ENCODE measurements at regions not wholly inside any gene's neighbourhood (a gene's known extent, or its start where the extent isn't known, plus 50 kb on each side); places are given as distances from the start of the nearest gene placed in this dataset.

DNA sequence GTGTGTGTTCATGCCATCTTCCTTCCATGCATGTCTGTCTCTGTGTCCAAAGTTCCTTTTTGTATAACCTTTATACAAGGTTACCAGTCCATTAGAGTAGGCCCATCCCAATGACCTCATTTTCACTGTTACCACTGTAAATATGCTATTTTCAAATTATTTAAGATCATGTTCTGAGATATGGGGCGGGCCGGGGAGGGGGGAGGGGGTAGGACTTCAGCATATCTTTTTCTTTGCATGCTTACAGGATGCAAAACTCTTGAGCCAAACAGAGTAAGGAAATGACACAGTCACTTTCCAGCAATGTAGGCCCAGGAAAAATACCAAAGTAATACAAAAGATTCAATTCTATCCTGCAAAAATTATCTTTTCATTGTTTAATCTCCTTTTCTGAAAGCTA lies 124.1 kb upstream of the HNRNPA3 start:
- no peaks in the 10 kb centered on the region for H3K36me3 ChIP-seq (ENCODE audit: insufficient read depth)
- H3K27ac ChIP-seq (ENCODE audit: low read depth): no peak overlapping the region
- H3K4me3 ChIP-seq (ENCODE audit: low read depth, low read length): no peak overlapping the region
- no peak for DNase-seq (ENCODE audit: extremely low spot score)
- no peaks in the 10 kb centered on the region for H3K4me1 ChIP-seq (ENCODE audit: insufficient read depth)
- 56% methylated on average over 2 of the region's 2 CpGs for WGBS

DNA sequence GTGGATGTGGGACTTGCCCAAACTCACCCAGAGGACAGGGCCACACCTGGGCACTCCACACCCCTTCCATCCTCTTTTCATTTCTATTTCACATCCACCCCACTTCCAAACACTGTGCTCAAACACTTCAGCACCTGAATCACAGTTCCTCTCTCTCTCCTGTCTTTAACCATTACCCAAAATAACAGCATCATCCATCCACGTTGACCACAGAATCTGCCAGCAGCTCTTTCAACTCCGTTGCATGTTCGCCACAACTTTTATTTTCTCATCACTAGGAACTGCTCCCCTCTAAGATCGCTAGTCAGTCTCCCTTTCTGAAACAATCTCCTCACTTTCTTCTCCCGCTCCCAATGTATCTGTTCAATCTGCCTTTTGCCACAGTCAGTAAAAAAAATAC lies 121.6 kb upstream of the HNRNPA3 start:
- H3K4me1 ChIP-seq (ENCODE audit: insufficient read depth): no peaks in the 10 kb centered on the region
- no peak for DNase-seq (ENCODE audit: extremely low spot score)
- WGBS: 88% methylated on average over 5 of the region's 5 CpGs
- H3K27ac ChIP-seq (ENCODE audit: low read depth): no peak overlapping the region
- H3K4me3 ChIP-seq (ENCODE audit: low read depth, low read length): no peak overlapping the region
- H3K36me3 ChIP-seq (ENCODE audit: insufficient read depth): no peaks in the 10 kb centered on the region

DNA sequence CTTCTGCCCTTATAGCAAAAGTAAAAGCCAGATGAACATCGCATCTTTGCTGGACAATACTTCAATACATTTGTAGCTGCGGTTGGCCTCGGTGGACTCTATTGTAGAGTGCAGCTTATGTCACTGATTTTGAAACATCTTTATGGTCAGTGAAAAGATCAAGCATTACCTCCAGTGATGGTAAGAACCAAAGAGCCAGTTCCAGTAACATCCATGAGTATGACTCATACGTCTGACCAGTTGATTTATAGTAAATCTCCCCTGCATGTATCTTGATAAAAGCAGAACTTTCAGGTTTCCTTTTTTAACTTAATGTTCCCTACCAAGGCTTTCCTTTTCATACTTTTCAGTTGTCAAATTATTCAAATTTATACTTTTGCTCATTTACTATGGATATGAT lies 119.2 kb upstream of the HNRNPA3 start:
- DNase-seq (ENCODE audit: extremely low spot score): no peak
- H3K4me3 ChIP-seq (ENCODE audit: low read depth, low read length): no peak overlapping the region
- no peak overlapping the region for H3K27ac ChIP-seq (ENCODE audit: low read depth)
- 86% methylated on average over 4 of the region's 4 CpGs for WGBS
- H3K4me1 ChIP-seq (ENCODE audit: insufficient read depth): no peaks in the 10 kb centered on the region
- H3K36me3 ChIP-seq (ENCODE audit: insufficient read depth): no peaks in the 10 kb centered on the region

DNA sequence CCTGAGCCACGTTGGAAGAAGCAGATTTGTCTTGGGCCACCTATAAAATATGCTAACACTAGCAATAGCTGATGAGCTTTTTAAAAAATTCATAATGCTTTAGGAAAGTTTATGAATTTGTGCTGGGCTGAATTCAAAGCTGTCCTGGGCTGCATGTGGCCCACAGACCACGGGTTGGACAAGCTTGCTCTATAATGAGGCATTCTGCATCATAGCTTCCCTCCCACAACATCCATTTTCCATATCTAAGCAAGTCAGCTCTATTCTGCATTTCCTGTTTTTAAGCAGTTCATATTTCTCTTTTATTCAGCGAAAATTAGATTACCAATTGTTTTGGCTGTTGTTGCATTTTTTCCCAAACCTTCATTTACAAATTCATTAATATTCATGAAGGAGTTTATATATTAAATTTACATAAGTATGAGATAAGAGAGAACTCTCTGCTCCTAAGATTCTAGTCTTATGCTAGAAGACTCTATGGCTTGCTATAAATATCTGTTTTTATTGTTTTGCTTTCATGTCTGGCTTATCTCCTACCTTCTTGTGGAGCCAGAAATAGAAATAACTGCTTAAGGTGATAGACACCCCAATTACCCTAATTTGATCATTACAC lies 114.5 kb upstream of the HNRNPA3 start:
- no peak overlapping the region for H3K27ac ChIP-seq (ENCODE audit: low read depth)
- H3K4me1 ChIP-seq (ENCODE audit: insufficient read depth): no peaks in the 10 kb centered on the region
- no peak overlapping the region for H3K4me3 ChIP-seq (ENCODE audit: low read depth, low read length)
- H3K36me3 ChIP-seq (ENCODE audit: insufficient read depth): no peaks in the 10 kb centered on the region
- no peak for DNase-seq (ENCODE audit: extremely low spot score)
- 64% methylated on average over 3 of the region's 3 CpGs for WGBS

DNA sequence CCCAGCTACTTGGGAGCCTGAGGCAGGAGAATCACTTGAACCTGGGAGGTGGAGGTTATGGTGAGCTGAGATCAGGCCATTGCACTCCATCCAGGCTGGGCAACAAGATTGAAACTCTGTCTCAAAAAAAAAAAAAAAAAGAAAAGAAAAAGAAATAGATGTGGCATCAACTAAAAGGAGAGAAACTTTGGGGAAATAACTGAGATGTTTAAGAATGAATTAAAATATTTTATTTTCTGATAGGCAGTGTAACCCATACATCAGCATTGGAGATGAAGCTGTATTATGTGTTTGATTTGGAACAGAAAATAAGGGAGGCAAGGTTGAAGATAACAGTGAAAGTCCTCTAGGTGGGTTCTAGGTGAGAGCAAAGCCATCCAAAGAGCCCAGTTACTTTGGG lies 110.7 kb upstream of the HNRNPA3 start:
- DNase-seq (ENCODE audit: extremely low spot score): no peak
- no peaks in the 10 kb centered on the region for H3K4me1 ChIP-seq (ENCODE audit: insufficient read depth)

DNA sequence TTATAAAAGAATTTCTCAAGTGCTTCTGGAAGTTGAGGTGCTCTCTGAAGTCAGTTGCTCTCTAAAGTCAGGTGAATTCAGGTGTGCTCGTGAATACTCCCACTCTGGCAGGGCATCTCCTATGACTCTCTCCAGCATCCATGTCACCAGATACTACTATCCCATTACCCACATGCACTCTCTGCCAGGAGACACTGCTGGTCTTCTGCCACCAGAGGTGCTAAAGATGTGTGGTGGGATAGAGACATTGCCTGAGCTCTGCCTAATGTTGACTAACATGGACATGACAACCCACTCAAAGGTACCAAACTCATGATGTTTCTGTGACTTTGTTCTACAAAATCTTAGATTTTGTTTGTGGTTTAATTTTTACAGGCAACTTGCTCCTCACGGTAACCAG lies 106.4 kb upstream of the HNRNPA3 start:
- no peaks in the 10 kb centered on the region for H3K36me3 ChIP-seq (ENCODE audit: insufficient read depth)
- no peak for DNase-seq (ENCODE audit: extremely low spot score)
- no peaks in the 10 kb centered on the region for H3K4me1 ChIP-seq (ENCODE audit: insufficient read depth)
- 86% methylated on average over 2 of the region's 2 CpGs for WGBS
- H3K4me3 ChIP-seq (ENCODE audit: low read depth, low read length): no peak overlapping the region
- no peak overlapping the region for H3K27ac ChIP-seq (ENCODE audit: low read depth)

More for the DNA sequence above, 110.7 kb upstream of the HNRNPA3 start:
- H3K4me3 ChIP-seq (ENCODE audit: low read depth, low read length): no peak overlapping the region
- no peak overlapping the region for H3K27ac ChIP-seq (ENCODE audit: low read depth)
- H3K36me3 ChIP-seq (ENCODE audit: insufficient read depth): no peaks in the 10 kb centered on the region

DNA sequence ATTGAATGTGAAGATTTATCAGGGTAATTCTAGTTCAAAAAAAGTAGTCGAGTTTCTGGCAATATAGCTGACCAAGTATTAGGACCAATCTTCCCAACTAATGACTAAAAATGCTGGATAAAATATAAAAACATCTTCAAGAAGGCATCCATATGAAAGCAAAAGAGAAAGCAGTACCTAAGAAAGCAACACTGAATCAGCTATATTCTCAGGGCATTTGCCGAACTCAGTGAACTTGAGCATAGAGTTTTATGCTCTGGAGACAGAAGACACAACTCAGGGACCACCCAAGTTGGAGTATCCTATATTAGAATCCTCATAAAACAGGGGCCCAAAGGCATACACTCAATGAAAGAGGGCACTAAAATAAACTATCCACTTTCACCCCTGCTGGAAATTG lies 103.7 kb upstream of the HNRNPA3 start:
- no peak for DNase-seq (ENCODE audit: extremely low spot score)
- Histone ChIP-seq H3K27ac (ENCODE audit: low read depth) (no peak overlapping the region), H3K36me3 (ENCODE audit: insufficient read depth) (no peaks in the 10 kb centered on the region), H3K4me3 (ENCODE audit: low read depth, low read length) (no peak overlapping the region), H3K4me1 (ENCODE audit: insufficient read depth) (no peaks in the 10 kb centered on the region)
- WGBS: 53% methylated on average over 2 of the region's 2 CpGs

DNA sequence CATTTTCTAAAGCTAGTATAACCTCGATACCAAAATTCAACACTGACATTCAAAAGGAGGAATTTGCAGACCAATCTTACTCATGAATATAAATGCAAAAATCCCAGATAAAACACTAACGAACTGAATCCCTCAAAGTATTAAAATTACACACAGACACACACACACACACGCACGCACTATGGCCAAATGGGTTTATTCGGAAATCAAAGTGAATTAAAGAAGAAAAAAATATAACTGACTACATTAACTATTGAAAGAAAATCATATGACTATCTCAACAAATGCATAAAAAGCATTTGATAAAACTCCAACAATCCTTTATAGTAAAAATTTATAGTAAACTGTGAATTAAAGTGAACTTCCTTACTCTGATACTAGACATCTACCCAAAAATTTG lies 97.9 kb upstream of the HNRNPA3 start:
- 96% methylated on average over 5 of the region's 5 CpGs for WGBS

DNA sequence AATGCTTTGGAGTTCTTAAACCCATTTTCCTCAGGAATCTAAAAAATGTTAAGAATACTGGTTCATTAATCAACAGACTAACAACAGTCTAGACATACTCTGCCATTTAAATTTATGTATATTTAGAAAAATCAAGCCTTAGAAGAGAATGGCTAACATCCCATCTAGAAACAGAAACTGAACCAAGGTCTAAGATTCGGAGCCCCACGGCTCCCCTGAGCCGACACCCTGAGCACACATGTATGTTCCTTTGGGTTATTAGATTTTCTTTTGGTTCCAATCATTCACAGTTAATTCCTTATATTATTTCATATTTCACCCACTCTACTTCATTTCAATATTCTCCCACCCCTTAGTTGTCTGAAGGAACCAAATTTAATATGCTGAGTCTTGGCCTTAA lies 94.8 kb upstream of the HNRNPA3 start:
- 91% methylated on average over 3 of the region's 3 CpGs for WGBS
- DNase-seq (ENCODE audit: extremely low spot score): no peak
- Histone ChIP-seq H3K36me3 (ENCODE audit: insufficient read depth) (no peaks in the 10 kb centered on the region), H3K4me3 (ENCODE audit: low read depth, low read length) (no peak overlapping the region), H3K4me1 (ENCODE audit: insufficient read depth) (no peaks in the 10 kb centered on the region), H3K27ac (ENCODE audit: low read depth) (no peak overlapping the region)

More for the DNA sequence above, 97.9 kb upstream of the HNRNPA3 start:
- DNase-seq (ENCODE audit: extremely low spot score): no peak
- Histone ChIP-seq H3K36me3 (ENCODE audit: insufficient read depth) (no peaks in the 10 kb centered on the region), H3K4me3 (ENCODE audit: low read depth, low read length) (no peak overlapping the region), H3K4me1 (ENCODE audit: insufficient read depth) (no peaks in the 10 kb centered on the region), H3K27ac (ENCODE audit: low read depth) (no peak overlapping the region)

DNA sequence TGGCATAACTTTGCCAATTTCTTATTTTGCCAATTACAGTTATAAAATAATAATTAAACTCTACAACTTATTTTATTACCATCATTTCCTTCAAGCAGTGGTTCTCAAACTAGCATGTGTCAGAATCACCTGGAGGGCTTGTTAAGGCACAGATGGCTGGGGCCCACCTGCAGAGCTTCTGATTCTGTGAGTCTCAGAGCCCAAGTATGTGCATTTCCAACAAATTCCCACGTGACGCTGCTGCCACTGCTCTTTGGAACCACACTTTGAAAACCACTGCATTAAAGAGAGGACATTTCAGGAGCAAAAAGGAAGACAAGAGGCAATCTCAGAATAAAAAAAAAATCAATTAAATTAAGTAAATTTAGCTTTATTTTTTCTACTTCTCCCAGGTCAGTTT lies 94.0 kb upstream of the HNRNPA3 start:
- Histone ChIP-seq H3K4me1 (ENCODE audit: insufficient read depth) (no peaks in the 10 kb centered on the region), H3K4me3 (ENCODE audit: low read depth, low read length) (no peak overlapping the region), H3K36me3 (ENCODE audit: insufficient read depth) (no peaks in the 10 kb centered on the region), H3K27ac (ENCODE audit: low read depth) (no peak overlapping the region)
- WGBS: 73% methylated on average over 2 of the region's 2 CpGs
- DNase-seq (ENCODE audit: extremely low spot score): no peak

DNA sequence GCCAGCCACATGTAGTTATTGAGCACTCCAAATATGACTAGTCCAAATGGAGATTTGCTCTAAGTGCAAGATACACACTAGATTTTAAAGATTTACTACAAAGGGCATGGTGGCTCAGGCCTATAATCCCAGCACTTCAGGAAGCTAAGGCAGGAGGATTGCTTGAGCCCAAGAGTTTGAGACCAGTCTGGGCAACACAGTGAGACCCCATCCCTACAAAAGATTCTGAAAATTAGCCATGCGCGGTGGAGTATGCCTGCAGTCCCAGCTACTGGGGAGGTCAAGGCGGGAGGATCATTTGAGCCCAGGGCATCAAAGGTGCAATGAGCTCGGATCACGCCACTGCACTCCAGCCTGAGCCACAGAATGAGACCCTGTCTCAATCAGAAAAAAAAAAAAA lies 93.5 kb upstream of the HNRNPA3 start:
- Histone ChIP-seq H3K36me3 (ENCODE audit: insufficient read depth) (no peaks in the 10 kb centered on the region), H3K4me1 (ENCODE audit: insufficient read depth) (no peaks in the 10 kb centered on the region), H3K4me3 (ENCODE audit: low read depth, low read length) (no peak overlapping the region), H3K27ac (ENCODE audit: low read depth) (no peak overlapping the region)
- no peak for DNase-seq (ENCODE audit: extremely low spot score)
- 98% methylated on average over 5 of the region's 5 CpGs for WGBS

DNA sequence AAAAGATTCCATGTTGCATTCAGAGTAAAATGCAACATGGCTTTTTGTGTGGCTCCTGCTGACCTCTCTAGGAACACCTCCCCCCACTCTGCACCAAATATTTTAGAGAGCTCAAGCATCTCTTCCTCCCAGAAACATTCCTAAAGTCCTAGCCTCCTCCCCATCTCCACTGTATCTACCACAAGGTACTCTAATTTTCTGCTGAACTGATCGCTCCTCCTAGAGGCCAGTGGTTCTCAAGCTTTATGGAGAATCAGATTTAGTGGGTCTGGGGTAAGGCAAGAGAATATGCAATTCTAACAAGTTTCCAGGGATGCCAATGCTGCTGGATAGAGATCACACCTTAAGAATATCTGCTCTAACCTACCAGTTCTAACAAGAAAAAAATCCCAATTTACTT lies 89.5 kb upstream of the HNRNPA3 start:
- no peak overlapping the region for H3K27ac ChIP-seq (ENCODE audit: low read depth)
- no peaks in the 10 kb centered on the region for H3K36me3 ChIP-seq (ENCODE audit: insufficient read depth)

DNA sequence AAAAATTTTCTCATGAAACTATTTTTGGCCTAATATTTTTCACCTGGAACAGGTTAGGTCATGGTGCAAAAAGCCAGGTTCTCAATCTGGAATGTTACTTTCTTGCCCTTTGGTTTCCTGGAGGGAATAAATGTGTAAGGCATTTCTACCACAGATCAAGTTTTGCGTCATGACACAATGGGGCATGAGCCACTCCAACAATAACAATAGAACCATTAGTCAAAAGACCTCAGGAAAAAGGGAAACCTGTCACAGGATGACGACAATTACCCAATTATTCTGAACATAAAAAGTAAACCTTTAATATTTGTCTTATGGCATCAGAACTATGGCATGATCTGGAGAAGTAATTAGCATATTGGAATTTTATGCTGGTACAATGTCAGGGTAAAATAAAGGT lies 88.2 kb upstream of the HNRNPA3 start:
- no peak overlapping the region for H3K27ac ChIP-seq (ENCODE audit: low read depth)
- H3K4me3 ChIP-seq (ENCODE audit: low read depth, low read length): no peak overlapping the region
- H3K36me3 ChIP-seq (ENCODE audit: insufficient read depth): no peaks in the 10 kb centered on the region
- WGBS: 84% methylated on average over 2 of the region's 2 CpGs
- H3K4me1 ChIP-seq (ENCODE audit: insufficient read depth): no peaks in the 10 kb centered on the region
- DNase-seq (ENCODE audit: extremely low spot score): no peak

More for the DNA sequence above, 89.5 kb upstream of the HNRNPA3 start:
- 76% methylated on average over 1 of the region's 1 CpG for WGBS
- no peaks in the 10 kb centered on the region for H3K4me1 ChIP-seq (ENCODE audit: insufficient read depth)
- no peak for DNase-seq (ENCODE audit: extremely low spot score)
- no peak overlapping the region for H3K4me3 ChIP-seq (ENCODE audit: low read depth, low read length)

DNA sequence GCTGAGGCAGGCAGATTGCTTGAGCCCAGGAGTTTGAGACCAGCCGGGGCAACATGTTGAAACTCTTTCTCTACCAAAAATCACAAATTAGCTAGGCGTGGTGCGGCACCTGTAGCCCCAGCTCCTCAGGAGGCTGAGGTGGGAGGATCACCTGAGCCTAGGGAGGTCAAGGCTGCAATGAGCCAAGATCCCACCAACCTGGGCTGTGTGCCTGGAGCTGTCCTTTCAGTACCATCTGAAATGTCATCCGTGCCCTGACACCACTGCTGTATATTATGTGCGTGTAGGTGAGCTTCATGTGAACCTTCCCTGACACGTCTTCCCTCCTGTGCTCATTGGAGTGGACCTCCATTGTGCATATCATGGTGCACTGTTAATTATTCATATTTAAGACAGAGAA lies 84.8 kb upstream of the HNRNPA3 start:
- no peak overlapping the region for H3K27ac ChIP-seq (ENCODE audit: low read depth)
- 93% methylated on average over 6 of the region's 6 CpGs for WGBS
- H3K4me3 ChIP-seq (ENCODE audit: low read depth, low read length): no peak overlapping the region

DNA sequence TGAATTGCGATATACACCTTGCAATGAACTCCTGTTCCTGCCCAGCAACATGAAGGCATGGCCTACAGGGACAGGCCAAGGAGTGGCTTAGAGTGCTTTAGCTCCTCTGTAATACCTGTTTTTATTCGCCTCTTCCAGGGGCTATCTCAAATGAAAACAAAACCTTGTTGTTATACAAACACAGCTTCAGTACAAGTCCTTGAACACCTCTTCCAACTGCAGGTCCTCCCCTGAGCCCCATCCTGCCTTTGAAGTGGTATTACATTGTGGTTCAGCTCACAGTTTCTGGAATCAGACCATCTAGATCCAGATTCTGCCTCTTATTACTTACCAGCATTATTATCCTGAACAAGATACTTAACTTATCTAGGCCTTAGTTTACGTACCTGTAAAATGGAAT lies 83.0 kb upstream of the HNRNPA3 start:
- no peak for DNase-seq (ENCODE audit: extremely low spot score)
- H3K27ac ChIP-seq (ENCODE audit: low read depth): no peak overlapping the region
- 78% methylated on average over 3 of the region's 3 CpGs for WGBS

More for the DNA sequence above, 84.8 kb upstream of the HNRNPA3 start:
- no peaks in the 10 kb centered on the region for H3K4me1 ChIP-seq (ENCODE audit: insufficient read depth)
- no peak for DNase-seq (ENCODE audit: extremely low spot score)
- no peaks in the 10 kb centered on the region for H3K36me3 ChIP-seq (ENCODE audit: insufficient read depth)

More for the DNA sequence above, 83.0 kb upstream of the HNRNPA3 start:
- Histone ChIP-seq H3K4me1 (ENCODE audit: insufficient read depth) (no peaks in the 10 kb centered on the region), H3K4me3 (ENCODE audit: low read depth, low read length) (no peak overlapping the region), H3K36me3 (ENCODE audit: insufficient read depth) (no peaks in the 10 kb centered on the region)

Data from urinary bladder (tissue), 3 donors.